Left cardiac atrium (tissue), 4 donors: ENCODE measurements at regions not wholly inside any gene's neighbourhood (a gene's known extent, or its start where the extent isn't known, plus 50 kb on each side); places are given as distances from the start of the nearest gene placed in this dataset.

Experiments used
- ATAC-seq, 2 donors: fragments of 200-7000 bp; cut with Tn5 transposase; one replicate each; pipeline ENCODE4 v1.9.1; 2020; ENCODE audit warnings: mild to moderate bottlenecking in 2 of 2, moderate library complexity in 2 of 2
- DNase-seq: peaks from one replicate; pipeline ENCODE4 v3.0.0-alpha.2; 2020
- intact Hi-C, 2 donors: fragments of 100-400 bp; cut with DNase I; formaldehyde crosslinking; loops; one replicate each; pipeline versions ENCODE4 v1.14.1 to v1.15.1; 2022 to 2023
- donor health status: DM: no; HTN: yes; CAD: no.
- donor health status: DM: no; HTN: yes; CAD: no; lungs with severe emphysema.
- donor health status: DM: yes; HTN: yes; CAD: no.
- donor health status: Dilated cardiomyopathy.

- ATAC-seq = no peak
These were observed 97.1 kb downstream of the ADAMTS1 start for GRCh38 chr21:26748066-26748465.

DNA sequence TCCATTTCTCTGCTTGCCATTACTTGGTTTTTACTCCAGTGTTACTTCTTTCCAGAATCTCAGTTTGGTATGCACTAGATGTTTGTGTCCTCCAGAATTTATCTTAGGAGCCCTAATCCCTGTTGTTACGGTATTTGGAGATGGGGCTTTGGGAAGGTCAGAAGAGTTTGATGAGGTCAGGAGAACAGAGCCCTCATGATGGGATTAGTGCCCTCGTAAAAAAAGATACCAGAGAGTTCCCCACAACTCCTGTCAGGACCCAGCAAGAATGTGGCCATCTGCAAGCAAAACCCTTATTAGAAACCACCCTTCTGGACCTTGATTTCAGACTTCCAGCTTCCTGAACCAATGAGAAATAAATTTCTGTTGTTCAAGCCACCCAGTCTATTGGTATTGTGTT lies 98.0 kb downstream of the ADAMTS1 start:
- intact Hi-C loops = no loop called here
- DNase-seq (no peak), ATAC-seq (no peak)

More at GRCh38 chr21:26748066-26748465, 97.1 kb downstream of the ADAMTS1 start:
- DNase-seq = no peak
- intact Hi-C loops = no loop called here

DNA sequence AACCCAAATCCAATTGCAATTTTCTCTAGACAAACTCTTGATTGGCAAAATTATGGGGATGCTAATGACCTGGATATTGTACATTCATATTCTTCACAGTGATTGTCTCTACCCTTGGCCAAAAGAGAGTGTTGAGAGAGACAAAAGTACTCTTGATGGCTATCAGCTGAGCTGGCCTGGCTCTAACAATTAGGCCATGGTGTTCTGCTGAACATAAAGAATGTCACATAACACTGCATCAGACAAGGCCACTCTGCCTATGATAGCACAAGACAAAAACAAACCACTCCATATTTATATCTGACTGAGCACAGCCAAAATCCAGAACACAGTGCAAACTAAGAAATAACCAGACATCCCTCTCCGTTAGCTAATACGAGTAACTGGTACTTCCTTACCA lies 101.7 kb downstream of the ADAMTS1 start:
- DNase-seq (no peak), ATAC-seq (no peak)
- intact Hi-C loops = no loop called here

DNA sequence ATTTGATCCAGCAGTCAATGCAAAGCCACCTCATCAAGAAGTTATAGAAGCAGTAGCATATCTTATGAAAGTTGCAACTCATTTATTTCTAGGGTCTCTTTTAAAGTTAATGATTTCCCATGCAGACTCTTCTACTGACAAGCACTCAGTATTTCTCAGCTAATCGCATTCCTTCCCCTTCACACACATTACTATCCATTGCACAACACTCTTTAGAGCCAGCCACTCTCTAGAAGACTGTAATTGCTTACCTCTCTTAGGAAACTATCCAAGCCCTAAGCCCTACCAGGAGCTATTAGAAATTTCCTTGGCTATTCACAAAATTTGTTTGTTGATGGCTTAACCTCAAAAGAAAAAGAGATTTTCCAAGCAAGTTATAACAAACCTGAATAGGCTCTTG lies 106.0 kb downstream of the ADAMTS1 start:
- DNase-seq (no peak), ATAC-seq (peak; percentile 71 to 82)
- intact Hi-C loops = no loop called here

GRCh38 chr21:26736449-26736848 lies 108.8 kb downstream of the ADAMTS1 start:
- DNase-seq (no peak), ATAC-seq (no peak)
- intact Hi-C loops = no loop called here

- peak; percentile 42 for DNase-seq
- peak; percentile 64 to 67 for ATAC-seq
- intact Hi-C loops = no loop called here
These were observed 112.6 kb downstream of the ADAMTS1 start for GRCh38 chr21:26732432-26733221.

GRCh38 chr21:26719750-26720149 lies 125.5 kb downstream of the ADAMTS1 start:
- peak; percentile 89 for ATAC-seq
- intact Hi-C loops = loop anchor here in 1 of 2 donors (10.0 kb wide), 1 partner anchor 925 kb away; no protein-coding TSS in a partner anchor
- DNase-seq = peak; percentile 21

DNA sequence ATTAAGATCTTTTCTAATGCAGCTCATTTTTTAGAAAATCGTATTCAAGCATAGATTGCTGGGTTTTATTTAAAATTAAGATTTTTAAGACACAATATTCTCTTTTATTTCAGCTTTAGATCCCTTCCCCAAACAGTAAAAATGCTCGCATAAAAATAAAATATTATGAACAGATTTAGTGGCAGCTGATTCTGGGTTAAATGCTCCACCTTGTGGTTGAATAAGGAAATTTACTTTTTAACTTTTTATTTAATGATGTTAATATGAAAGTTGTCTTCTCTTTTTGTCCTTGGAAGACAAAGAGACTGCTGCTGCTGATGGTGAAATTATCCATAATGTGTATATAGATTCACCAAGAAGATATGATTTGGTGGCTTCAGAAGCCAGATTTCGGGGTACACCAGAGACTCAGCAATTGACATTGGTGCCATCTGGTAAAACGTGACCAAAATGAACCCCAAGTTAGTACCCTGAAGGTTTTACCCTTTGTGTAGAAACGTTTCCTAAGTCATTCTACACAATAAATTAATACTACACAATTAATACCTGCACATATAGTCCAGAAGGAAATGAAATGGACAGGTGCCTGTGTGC lies 128.0 kb downstream of the ADAMTS1 start:
- intact Hi-C loops = loop anchor here in 1 of 2 donors (2.0 to 10.0 kb wide), 2 partner anchors 836 to 922 kb away; no protein-coding TSS in a partner anchor
- DNase-seq = no peak
- no peak for ATAC-seq

GRCh38 chr21:26715878-26716506 lies 129.2 kb downstream of the ADAMTS1 start:
- intact Hi-C loops = loop anchor here in 1 of 2 donors (2.0 to 10.0 kb wide), 2 partner anchors 835 to 921 kb away; no protein-coding TSS in a partner anchor
- peak; percentile 51 to 76 for ATAC-seq
- DNase-seq = peak; percentile 33

GRCh38 chr21:26715116-26715515 lies 130.1 kb downstream of the ADAMTS1 start:
- ATAC-seq = no peak
- intact Hi-C loops = loop anchor here in 1 of 2 donors (10.0 kb wide), 1 partner anchor 920 kb away; no protein-coding TSS in a partner anchor
- DNase-seq = no peak

DNA sequence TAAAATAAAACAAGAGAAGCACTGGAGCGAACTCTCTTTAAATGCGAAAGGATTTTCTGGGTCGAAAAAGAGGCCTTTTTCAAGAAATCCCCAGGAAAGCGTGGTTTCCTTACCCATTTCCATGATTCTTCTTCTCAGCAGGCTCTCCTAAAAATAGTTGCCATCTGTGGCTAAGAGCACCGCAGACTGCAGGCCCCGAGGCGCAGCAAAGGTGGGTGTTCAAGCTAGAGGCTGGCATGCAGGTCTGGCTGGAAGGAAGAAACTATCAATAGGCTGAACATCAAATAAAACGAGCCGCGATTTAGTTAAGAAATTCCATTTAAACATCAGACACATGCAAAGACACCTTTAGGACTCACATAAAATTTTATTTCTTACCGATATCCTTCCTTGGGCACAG lies 135.1 kb downstream of the ADAMTS1 start:
- ATAC-seq (no peak), DNase-seq (no peak)
- intact Hi-C loops = loop anchor here in 1 of 2 donors (10.0 kb wide), 1 partner anchor 915 kb away; no protein-coding TSS in a partner anchor

DNA sequence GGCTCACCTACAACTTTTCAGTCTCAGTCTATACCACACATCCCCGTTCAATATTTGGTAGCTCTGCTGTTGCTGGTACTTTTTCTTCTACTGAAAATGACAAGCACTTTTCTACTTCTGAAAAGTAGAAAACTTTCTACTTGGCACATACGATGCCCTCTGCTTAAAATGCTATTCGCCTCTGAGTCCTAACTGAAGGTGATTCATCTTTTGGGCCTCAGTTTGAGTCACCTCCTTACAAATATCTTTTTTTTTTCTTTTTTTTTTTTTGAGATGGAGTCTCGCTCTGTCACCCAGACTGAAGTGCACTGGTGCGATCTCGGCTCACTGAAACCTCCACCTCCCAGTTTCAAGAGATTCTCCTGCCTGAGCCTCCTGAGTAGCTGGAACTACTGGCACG lies 136.0 kb upstream of the CYYR1 start:
- intact Hi-C loops = no loop called here
- no peak for ATAC-seq
- DNase-seq = no peak

GRCh38 chr21:26708223-26708800 lies 135.2 kb upstream of the CYYR1 start:
- ATAC-seq = no peak
- DNase-seq = no peak
- intact Hi-C loops = no loop called here

- intact Hi-C loops = no loop called here
- ATAC-seq = no peak
- DNase-seq = no peak
These were observed 134.2 kb upstream of the CYYR1 start for GRCh38 chr21:26707246-26707645.

GRCh38 chr21:26698416-26698815 lies 125.3 kb upstream of the CYYR1 start:
- DNase-seq (no peak), ATAC-seq (no peak)
- intact Hi-C loops = no loop called here

GRCh38 chr21:26691416-26691815 lies 118.3 kb upstream of the CYYR1 start:
- intact Hi-C loops = no loop called here
- DNase-seq (no peak), ATAC-seq (no peak)

DNA sequence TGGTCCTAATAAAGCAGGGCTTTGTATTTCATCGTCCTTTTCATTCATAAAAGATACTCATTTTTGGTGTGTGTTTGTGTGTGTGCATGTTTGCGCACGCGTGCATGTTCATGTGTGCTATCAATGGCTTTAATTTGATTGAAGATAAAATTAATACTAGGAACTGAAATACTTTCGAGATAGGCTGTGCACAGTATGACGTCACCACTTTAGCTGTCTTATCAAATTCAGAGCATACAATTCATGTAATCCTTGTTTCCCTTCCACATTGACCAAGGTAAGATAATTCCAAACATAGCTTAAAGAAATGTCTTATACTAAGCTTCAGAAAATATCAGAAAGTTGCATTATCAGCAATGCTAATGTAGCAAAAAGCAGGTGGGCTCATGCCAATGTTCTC lies 113.6 kb upstream of the CYYR1 start:
- DNase-seq (no peak), ATAC-seq (no peak)
- intact Hi-C loops = no loop called here

GRCh38 chr21:26686278-26686677 lies 113.2 kb upstream of the CYYR1 start:
- intact Hi-C loops = no loop called here
- ATAC-seq = no peak
- DNase-seq = no peak

DNA sequence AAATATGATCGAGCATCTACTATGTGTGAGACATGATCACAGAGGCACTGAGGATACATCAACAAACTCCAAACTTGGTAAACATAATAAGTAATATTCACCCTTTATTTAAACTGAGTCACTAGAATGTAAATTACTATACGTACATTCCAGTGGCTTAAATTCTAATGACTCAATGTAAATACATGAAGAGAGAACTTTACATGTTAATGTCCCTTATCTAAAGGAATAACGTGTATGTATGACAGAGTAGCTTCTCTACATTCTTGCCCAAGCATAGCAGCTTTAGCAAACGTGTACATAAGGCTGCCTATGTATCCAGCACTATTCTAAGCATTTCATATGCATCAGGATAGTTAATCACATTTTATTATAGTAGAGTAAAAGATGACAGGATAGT lies 111.8 kb upstream of the CYYR1 start:
- intact Hi-C loops = no loop called here
- ATAC-seq (no peak), DNase-seq (no peak)

DNA sequence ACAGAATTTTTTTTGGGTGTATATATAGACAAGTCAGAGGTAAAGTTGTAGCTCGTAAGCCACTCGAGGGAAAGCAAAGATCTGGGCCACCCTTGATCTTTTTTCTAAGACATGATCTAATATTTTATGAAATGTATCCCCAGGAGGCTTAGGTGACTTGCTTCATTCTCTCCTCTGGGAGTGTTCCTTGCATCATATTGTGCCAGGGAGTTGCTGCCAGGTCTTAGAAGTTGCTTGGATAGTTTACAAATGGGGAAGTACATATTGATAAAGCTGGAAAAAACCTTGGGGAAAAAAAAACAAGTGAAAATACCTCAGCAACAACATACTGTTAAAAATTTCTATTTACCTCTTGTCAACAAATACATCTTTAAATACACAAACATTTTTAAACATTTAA lies 110.9 kb upstream of the CYYR1 start:
- ATAC-seq (no peak), DNase-seq (no peak)
- intact Hi-C loops = no loop called here
